ENCODE measurements at regions not wholly inside any gene's neighbourhood (a gene's known extent, or its start where the extent isn't known, plus 50 kb on each side); places are given as distances from the start of the nearest gene placed in this dataset.

DNA sequence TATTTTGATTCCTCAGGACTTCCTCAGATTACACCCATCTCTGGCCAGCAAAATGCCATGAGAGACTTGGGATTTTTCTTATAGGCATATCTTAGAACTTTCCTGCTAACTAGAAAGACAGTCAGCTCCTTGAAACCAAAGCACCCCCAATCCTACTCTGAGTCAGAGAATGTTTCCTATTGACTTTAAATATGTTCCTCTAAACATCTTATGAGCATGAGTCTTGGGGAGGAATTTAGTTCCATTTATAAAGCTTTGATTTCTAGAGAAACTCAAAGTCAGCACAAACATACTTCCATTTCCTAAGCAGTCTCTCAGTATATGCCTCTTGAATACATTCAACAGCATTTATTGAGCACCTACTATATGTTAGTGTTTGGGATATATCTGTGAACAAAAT is 128.5 kb downstream of the INHBA start:
- peak; percentile 17 for DNase-seq (ENCODE audit: low read depth)
- no peak overlapping the region for H3K4me3 ChIP-seq (ENCODE audit: control insufficient read depth, low read depth, low read length)

DNA sequence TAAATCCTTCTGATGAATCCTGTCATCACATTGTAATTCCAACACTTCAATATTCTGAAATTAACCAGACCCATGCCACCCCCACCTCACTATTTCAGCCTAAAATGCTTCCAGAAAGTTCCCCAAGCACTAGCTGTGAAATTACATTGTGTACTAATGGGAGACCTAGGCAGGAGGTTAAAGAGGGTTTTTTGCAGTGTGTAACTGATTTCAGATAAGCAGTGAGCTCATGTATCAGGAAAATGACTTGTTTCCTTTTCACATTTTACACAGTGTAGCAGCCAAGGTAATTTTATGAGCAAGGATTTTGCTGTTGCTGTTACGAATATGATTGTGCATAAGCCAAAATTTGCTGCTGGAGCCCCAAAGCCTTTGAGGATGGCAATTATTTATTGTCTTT is 129.0 kb downstream of the INHBA start:
- H3K4me3 ChIP-seq (ENCODE audit: control insufficient read depth, low read depth, low read length) = no peak overlapping the region
- TF ChIP-seq, protein P1, sequence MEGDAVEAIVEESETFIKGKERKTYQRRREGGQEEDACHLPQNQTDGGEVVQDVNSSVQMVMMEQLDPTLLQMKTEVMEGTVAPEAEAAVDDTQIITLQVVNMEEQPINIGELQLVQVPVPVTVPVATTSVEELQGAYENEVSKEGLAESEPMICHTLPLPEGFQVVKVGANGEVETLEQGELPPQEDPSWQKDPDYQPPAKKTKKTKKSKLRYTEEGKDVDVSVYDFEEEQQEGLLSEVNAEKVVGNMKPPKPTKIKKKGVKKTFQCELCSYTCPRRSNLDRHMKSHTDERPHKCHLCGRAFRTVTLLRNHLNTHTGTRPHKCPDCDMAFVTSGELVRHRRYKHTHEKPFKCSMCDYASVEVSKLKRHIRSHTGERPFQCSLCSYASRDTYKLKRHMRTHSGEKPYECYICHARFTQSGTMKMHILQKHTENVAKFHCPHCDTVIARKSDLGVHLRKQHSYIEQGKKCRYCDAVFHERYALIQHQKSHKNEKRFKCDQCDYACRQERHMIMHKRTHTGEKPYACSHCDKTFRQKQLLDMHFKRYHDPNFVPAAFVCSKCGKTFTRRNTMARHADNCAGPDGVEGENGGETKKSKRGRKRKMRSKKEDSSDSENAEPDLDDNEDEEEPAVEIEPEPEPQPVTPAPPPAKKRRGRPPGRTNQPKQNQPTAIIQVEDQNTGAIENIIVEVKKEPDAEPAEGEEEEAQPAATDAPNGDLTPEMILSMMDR (conservative IDR thresholded peaks at IDR 0.05; ENCODE audit: control insufficient read depth, insufficient read depth, low read depth, low read length) = no peak
- DNase-seq (ENCODE audit: low read depth) = no peak

More for the DNA sequence above, 128.5 kb downstream of the INHBA start:
- TF ChIP-seq, protein P1 (conservative IDR thresholded peaks at IDR 0.05; ENCODE audit: control insufficient read depth, insufficient read depth, low read depth, low read length) = no peak

DNA sequence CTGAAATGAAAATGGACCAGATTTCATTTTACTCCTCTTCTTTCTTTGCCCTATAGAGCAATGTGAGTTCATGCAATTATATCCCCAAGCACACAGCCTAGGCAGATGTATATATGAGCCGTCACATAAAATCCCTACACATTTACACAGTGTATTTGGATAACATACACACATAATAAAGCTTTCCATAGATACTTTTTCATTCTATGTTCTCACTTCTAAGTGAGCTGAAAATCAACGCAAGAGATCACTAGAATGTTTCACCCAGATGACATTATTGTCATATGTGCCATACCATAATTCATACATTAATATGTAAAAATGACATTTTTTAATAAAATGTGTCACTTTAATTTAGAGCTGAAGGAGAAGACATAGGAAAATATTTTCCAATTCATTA is 129.4 kb downstream of the INHBA start:
- TF ChIP-seq, protein P1 (conservative IDR thresholded peaks at IDR 0.05; ENCODE audit: control insufficient read depth, insufficient read depth, low read depth, low read length) = no peak
- DNase-seq (ENCODE audit: low read depth) = no peak
- H3K4me3 ChIP-seq (ENCODE audit: control insufficient read depth, low read depth, low read length) = no peak overlapping the region

DNA sequence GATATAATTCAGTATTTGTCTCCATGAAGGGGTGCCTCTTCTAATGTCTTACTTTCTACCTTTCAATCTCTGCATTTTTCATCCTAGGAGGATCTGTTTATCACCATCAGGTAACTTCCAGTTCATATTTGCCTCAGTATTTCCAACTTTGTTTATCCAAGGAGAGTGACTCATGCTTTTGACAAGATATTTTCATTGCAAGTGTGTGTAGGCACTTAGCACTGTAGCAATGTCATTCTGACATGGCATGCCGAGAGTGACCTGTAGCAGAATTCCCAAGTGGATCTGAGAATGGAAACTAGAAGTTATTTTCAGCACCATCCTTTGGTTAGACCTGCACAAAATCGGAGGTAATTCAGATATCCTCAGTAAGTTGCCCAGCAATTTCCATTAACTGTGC is 129.9 kb downstream of the INHBA start:
- H3K4me3 ChIP-seq (ENCODE audit: control insufficient read depth, low read depth, low read length) = no peak overlapping the region
- TF ChIP-seq, protein P1 (conservative IDR thresholded peaks at IDR 0.05; ENCODE audit: control insufficient read depth, insufficient read depth, low read depth, low read length) = no peak
- peak; percentile 36 for DNase-seq (ENCODE audit: low read depth)

DNA sequence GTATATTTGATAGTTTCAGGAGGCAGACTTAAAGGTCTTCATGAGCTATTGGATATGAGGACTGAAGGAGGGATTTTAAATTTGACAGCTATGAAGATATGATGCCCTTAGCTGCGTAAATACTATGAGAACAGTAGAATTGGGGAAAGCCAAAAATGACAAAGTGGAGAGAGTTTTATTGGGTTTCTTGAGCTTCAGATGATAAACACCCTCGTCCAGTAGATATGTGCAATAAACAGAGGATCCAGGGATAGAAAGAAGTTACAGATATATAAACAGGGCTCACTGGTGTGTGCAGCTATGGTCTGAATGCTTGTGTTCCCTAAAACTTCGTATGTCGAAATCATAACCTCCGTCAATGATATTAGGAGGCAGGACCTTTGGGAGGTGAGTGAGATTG is 131.3 kb downstream of the INHBA start:
- DNase-seq (ENCODE audit: low read depth) = no peak
- TF ChIP-seq, protein P1 (conservative IDR thresholded peaks at IDR 0.05; ENCODE audit: control insufficient read depth, insufficient read depth, low read depth, low read length) = no peak
- no peak overlapping the region for H3K4me3 ChIP-seq (ENCODE audit: control insufficient read depth, low read depth, low read length)

DNA sequence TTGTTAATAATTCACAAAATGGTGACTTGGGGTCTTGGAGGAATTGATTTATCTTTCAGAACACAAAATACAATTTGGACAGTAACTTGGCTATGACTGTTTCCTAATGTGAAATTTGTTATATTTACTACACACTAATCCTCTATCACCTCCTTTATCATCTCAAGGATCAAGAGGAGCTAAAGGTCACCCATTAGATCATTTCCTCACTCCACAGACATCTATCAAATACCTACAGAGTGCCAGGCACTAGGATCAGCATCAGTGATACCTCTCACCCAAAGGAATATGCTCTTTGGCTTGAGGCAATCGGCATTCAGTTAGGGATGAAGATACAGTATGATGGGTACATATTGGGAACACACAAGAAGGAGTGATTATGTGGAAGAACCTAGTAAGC is 132.1 kb downstream of the INHBA start:
- no peak for DNase-seq (ENCODE audit: low read depth)
- no peak overlapping the region for H3K4me3 ChIP-seq (ENCODE audit: control insufficient read depth, low read depth, low read length)
- TF ChIP-seq, protein P1 (conservative IDR thresholded peaks at IDR 0.05; ENCODE audit: control insufficient read depth, insufficient read depth, low read depth, low read length) = no peak

DNA sequence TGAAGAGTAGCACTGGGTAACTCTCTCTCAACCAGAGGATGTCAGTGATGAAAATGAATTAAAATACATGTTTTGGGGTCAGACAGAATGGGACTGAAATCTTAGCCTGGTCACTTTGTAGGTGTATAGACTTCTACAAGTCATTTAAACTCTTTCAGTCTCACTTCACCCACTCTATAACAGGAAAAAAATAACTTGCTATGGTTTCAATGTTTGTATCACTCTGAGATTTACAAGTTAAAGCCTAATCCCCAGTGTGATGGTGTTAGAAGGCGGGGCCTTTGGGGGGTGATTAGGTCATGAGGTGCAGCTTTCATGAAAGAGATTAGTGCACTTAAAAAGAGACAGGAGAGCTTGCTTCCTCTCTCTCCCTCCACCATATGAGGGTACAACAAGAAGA is 134.8 kb downstream of the INHBA start:
- no peak overlapping the region for H3K4me3 ChIP-seq (ENCODE audit: control insufficient read depth, low read depth, low read length)
- DNase-seq (ENCODE audit: low read depth) = no peak
- TF ChIP-seq, protein P1 (conservative IDR thresholded peaks at IDR 0.05; ENCODE audit: control insufficient read depth, insufficient read depth, low read depth, low read length) = no peak

All from fibroblast of mammary gland (primary cell).